HEK293 (cell line): ENCODE measurements at regions not wholly inside any gene's neighbourhood (a gene's known extent, or its start where the extent isn't known, plus 50 kb on each side); places are given as distances from the start of the nearest gene placed in this dataset.

Experiments
- BCL11B ChIP-seq: fragments of 450-650 bp; formaldehyde crosslinking; IDR thresholded peaks from 2 replicates; pipeline ENCODE4 v1.5.1; 2016; ENCODE audit warnings: low read depth, missing biosample characterization, missing genetic modification characterization
- CTCF ChIP-seq: fragments of 450-650 bp; formaldehyde crosslinking; IDR thresholded peaks from 2 replicates; pipeline ENCODE4 v1.5.1; 2016; ENCODE audit warnings: missing biosample characterization, missing genetic modification characterization
- HOXA7 ChIP-seq: sonication (generic); formaldehyde crosslinking; IDR thresholded peaks from 2 replicates; pipeline ENCODE4 v1.8.1; 2022; ENCODE audit warnings: missing genetic modification reagents, borderline replicate concordance
- KLF16 ChIP-seq: fragments of 450-650 bp; formaldehyde crosslinking; IDR thresholded peaks from 2 replicates; pipeline ENCODE4 v1.5.1; 2017; ENCODE audit warnings: missing biosample characterization, missing genetic modification characterization
- SP3 ChIP-seq: fragments of 450-650 bp; formaldehyde crosslinking; IDR thresholded peaks from 2 replicates; pipeline ENCODE4 v1.5.1; 2016; ENCODE audit warnings: missing biosample characterization, missing genetic modification characterization
- YY1 ChIP-seq: fragments of 450-650 bp; formaldehyde crosslinking; IDR thresholded peaks from 2 replicates; pipeline ENCODE4 v1.5.1; 2018; ENCODE audit warnings: missing biosample characterization, missing genetic modification characterization
- ZBTB26 ChIP-seq: fragments of 450-650 bp; formaldehyde crosslinking; optimal IDR thresholded peaks from 2 replicates; pipeline ENCODE3; 2016; ENCODE audit warnings: missing biosample characterization, mild to moderate bottlenecking, missing genetic modification characterization
- ZNF280D ChIP-seq: fragments of 450-650 bp; formaldehyde crosslinking; IDR thresholded peaks from 2 replicates; pipeline ENCODE4 v1.5.1; 2016; ENCODE audit warnings: missing biosample characterization, missing genetic modification characterization
- ZNF449 ChIP-seq: fragments of 450-650 bp; formaldehyde crosslinking; IDR thresholded peaks from 2 replicates; pipeline ENCODE4 v1.5.1; 2017; ENCODE audit warnings: missing biosample characterization, mild to moderate bottlenecking, missing genetic modification characterization, moderate library complexity
- ZNF777 ChIP-seq: fragments of 450-650 bp; formaldehyde crosslinking; IDR thresholded peaks from 2 replicates; pipeline ENCODE4 v1.5.1; 2017; ENCODE audit warnings: missing biosample characterization, missing genetic modification characterization, borderline replicate concordance
- TF ChIP-seq, protein P1 (sequence below): fragments of 450-650 bp; formaldehyde crosslinking; IDR thresholded peaks from 2 replicates; pipeline ENCODE4 v1.5.1; 2017; ENCODE audit warnings: missing biosample characterization, missing genetic modification characterization
- TF ChIP-seq, protein P2 (sequence below): fragments of 450-650 bp; formaldehyde crosslinking; IDR thresholded peaks from 2 replicates; pipeline ENCODE4; 2016; ENCODE audit warnings: missing biosample characterization, missing genetic modification characterization
- TF ChIP-seq, protein P3 (sequence below): IDR thresholded peaks from 2 replicates; pipeline ENCODE4 v1.6.1; 2011; ENCODE audit warnings: mild to moderate bottlenecking, low read depth, low read length, borderline replicate concordance
- TF ChIP-seq, protein P4 (sequence below): fragments of 450-650 bp; formaldehyde crosslinking; IDR thresholded peaks from 2 replicates; pipeline ENCODE4 v1.5.1; 2016; ENCODE audit warnings: missing biosample characterization, missing genetic modification characterization

DNA sequence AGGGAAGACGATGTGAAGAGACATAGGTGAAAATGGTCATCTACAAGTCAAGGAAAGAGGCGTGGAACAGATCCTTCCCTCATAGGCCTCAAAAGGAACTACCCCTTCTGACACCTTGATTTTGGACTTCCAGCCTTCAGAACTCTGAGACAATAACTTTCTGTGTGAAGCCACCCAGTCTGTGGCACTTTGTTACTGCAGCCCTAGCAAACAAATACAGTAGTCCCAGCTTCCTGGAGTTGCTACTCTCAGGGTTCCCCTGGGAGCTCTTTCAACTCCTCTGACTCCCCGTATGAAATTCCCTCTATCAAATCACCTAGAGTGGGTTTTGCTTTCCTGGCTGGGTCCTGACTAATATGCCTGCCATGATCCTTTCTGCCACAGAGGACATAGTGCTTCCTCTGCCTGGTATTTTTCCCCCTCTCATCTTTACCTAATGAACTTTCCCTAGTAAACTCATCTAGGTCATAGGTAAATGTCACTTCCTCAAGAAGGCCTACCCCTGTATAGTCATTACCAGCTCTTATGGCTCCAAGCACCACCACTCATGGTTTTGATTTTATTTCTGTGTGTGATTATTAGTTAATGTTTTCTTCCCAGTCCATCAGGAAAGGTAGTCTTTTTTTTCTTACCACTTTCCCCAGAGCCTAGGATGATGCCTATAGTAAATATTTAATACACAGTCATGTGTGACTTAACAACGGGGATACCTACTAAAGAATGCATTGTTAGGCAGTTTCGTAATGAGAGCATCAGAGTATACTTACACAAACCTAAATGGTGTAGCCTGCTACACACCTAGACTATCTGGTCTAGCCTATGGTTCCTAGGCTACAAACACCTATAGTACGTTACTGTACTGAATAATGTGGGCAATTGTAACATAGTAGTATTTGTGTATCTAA lies 111.5 kb upstream of the LGALSL start:
- TF ChIP-seq YY1, result no peak
- no peak for TF ChIP-seq CTCF
- no peak for TF ChIP-seq ZNF280D
- no peak for TF ChIP-seq HOXA7 (CRISPR knock-in tag)
- no peak for TF ChIP-seq SP3 (tag by site-specific recombination)
- TF ChIP-seq, protein P1, sequence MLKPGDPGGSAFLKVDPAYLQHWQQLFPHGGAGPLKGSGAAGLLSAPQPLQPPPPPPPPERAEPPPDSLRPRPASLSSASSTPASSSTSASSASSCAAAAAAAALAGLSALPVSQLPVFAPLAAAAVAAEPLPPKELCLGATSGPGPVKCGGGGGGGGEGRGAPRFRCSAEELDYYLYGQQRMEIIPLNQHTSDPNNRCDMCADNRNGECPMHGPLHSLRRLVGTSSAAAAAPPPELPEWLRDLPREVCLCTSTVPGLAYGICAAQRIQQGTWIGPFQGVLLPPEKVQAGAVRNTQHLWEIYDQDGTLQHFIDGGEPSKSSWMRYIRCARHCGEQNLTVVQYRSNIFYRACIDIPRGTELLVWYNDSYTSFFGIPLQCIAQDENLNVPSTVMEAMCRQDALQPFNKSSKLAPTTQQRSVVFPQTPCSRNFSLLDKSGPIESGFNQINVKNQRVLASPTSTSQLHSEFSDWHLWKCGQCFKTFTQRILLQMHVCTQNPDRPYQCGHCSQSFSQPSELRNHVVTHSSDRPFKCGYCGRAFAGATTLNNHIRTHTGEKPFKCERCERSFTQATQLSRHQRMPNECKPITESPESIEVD (tag by site-specific recombination), result no peak
- TF ChIP-seq ZBTB26, result no peak
- TF ChIP-seq, protein P2, sequence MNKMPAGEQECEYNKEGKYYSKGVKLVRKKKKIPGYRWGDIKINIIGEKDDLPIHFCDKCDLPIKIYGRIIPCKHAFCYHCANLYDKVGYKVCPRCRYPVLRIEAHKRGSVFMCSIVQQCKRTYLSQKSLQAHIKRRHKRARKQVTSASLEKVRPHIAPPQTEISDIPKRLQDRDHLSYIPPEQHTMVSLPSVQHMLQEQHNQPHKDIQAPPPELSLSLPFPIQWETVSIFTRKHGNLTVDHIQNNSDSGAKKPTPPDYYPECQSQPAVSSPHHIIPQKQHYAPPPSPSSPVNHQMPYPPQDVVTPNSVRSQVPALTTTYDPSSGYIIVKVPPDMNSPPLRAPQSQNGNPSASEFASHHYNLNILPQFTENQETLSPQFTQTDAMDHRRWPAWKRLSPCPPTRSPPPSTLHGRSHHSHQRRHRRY, result no peak
- no peak for TF ChIP-seq BCL11B (tag by site-specific recombination)
- TF ChIP-seq ZNF777 (tag by site-specific recombination), result no peak
- TF ChIP-seq ZNF449 (tag by site-specific recombination), result no peak
- TF ChIP-seq, protein P3, sequence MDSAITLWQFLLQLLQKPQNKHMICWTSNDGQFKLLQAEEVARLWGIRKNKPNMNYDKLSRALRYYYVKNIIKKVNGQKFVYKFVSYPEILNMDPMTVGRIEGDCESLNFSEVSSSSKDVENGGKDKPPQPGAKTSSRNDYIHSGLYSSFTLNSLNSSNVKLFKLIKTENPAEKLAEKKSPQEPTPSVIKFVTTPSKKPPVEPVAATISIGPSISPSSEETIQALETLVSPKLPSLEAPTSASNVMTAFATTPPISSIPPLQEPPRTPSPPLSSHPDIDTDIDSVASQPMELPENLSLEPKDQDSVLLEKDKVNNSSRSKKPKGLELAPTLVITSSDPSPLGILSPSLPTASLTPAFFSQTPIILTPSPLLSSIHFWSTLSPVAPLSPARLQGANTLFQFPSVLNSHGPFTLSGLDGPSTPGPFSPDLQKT, result no peak
- no peak for TF ChIP-seq KLF16 (tag by site-specific recombination)
- TF ChIP-seq, protein P4, sequence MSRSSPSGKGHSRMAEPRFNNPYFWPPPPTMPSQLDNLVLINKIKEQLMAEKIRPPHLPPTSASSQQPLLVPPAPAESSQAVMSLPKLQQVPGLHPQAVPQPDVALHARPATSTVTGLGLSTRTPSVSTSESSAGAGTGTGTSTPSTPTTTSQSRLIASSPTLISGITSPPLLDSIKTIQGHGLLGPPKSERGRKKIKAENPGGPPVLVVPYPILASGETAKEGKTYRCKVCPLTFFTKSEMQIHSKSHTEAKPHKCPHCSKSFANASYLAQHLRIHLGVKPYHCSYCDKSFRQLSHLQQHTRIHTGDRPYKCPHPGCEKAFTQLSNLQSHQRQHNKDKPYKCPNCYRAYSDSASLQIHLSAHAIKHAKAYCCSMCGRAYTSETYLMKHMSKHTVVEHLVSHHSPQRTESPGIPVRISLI (tag by site-specific recombination), result no peak
